GM18520 (cell line): ENCODE measurements at regions not wholly inside any gene's neighbourhood (a gene's known extent, or its start where the extent isn't known, plus 50 kb on each side); places are given as distances from the start of the nearest gene placed in this dataset.
"Not testable (repeated sequence)": the region's sequence is repeated elsewhere in the genome, so short reads cannot be mapped to it uniquely, and the experiment has no call there.

Experiments
- ATAC-seq: cut with Tn5 transposase; IDR thresholded peaks from one replicate; pipeline ENCODE4 v1.9.1; 2021; ENCODE audit not compliant: unreplicated experiment

- no peak for ATAC-seq
These were observed 71.7 kb upstream of the RAP1B start for GRCh38 chr12:68538726-68539614.

GRCh38 chr12:68539615-68539952, 71.1 kb upstream of the RAP1B start:
- ATAC-seq = no peak

DNA sequence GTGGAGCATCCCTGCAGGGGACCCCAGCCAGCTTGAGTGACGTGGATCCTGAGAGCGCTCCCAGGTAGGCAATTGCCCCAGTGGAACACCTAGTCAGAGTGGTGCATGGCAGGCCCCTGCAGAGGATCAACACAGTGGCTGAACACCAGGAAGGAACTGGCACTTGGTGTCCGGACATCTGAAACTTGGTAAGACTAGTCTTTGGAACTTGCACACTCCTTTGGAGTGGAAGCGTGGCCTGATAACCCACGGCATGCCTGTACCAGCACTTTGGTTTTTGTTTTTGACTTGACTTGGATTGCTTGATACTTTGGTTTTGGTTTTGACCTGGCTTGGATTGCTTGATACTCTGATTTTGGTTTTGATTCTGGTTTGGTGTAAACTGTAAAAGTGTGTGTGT, 69.9 kb upstream of the RAP1B start:
- not testable (repeated sequence) for ATAC-seq

DNA sequence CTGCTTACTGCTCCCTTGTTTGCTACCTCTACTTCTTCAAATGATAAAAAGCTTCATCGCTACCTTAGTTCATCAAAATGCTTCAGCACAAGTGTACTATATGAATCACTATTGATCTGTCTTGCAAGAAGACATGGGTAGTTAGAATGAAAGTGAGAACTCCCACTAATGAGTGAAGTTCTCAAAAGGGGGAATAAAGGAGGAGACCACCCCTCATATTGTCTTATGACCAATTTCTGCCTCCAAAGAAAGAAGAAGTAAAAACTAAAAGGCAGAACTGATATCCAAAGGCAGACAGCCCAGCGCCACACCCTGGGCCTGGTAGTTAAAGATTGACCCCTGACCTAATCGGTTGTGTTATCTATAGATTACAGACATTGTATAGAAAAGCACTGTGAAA, 63.4 kb upstream of the RAP1B start:
- not testable (repeated sequence) for ATAC-seq

DNA sequence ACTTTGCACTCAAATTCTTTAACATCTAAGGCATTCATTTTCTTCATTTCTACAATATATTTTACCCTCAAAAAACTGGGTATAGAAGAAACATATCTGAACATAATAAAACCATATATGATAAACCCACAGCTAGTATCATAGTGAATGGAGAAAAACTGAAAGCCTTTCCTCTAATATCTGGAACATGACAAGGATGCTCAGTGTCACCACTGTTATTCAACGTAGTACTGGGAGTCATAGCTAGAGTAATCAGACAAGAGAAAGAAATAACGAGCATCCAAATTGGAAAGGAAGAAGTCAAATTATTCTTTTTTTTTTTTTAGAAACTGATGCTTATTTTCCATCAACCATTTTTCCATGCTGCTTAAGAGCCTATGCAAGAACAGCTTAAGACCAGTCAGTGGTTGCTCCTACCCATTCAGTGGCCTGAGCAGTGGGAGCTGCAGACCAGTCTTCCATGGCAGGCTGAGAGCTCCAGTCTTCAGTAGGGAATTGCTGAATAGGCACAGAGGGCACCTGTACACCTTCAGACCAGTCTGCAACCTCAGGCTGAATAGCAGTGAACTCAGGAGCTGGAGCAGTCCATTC, 58.0 kb upstream of the RAP1B start:
- not testable (repeated sequence) for ATAC-seq

DNA sequence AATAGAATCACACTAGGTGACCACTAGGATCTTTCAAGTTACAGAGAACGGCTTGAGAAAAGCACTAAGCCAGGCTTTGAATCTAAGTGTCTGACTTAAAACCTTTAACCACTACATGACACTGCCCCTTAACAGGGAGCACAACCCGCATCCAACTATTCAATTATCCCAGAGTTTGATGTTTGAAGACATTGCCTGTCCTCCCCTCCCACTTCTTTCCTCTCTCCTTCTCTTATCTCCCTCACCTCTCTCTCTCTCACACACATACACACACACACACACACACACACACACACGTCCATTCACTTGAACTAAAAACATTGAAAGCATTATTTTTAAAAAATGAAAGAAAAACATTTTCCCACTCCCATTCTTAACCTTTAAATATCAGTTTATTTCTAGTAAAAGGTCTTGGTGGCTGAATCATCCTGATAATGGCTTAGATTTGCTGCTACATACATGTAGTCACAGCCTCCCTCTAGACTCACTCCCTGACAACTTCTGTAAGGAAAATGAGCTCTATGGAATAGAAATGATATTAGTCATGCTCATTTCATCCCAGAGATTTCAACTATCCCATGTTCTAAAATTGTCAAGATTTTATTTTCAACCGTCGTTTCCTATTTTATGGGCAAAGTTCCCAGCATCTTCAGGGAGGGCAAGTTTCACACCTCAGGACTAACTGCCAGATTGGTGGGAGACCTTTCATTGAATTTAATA, 53.5 kb upstream of the RAP1B start:
- no peak for ATAC-seq

- no peak for ATAC-seq
These were observed 51.5 kb upstream of the RAP1B start for GRCh38 chr12:68559246-68559645.

GRCh38 chr12:68559984-68560850, 50.5 kb upstream of the RAP1B start:
- no peak for ATAC-seq

GRCh38 chr12:68560851-68561422, 49.8 kb upstream of the RAP1B start:
- no peak for ATAC-seq
